Ovary (tissue), 3 donors: ENCODE measurements at regions not wholly inside any gene's neighbourhood (a gene's known extent, or its start where the extent isn't known, plus 50 kb on each side); places are given as distances from the start of the nearest gene placed in this dataset.

Experiments
- EP300 ChIP-seq: sonication (generic); formaldehyde crosslinking; IDR thresholded peaks from one replicate; pipeline ENCODE4 v1.6.1; 2017; ENCODE audit warnings: antibody characterized with exemption
- POLR2A ChIP-seq: fragments of 450-650 bp; IDR thresholded peaks from one replicate; pipeline ENCODE4 v1.6.1; 2017; ENCODE audit warnings: antibody characterized with exemption, mild to moderate bottlenecking, moderate library complexity
- TF ChIP-seq, protein P1 (sequence below), 3 donors: fragments of 450-650 bp in 2 of 3; fragments of 200-600 bp in 1 of 3; IDR thresholded peaks; one replicate each; pipeline versions ENCODE4 v1.5.1 to v1.8.0; 2016 to 2022; ENCODE audit warnings: antibody characterized with exemption in 3 of 3, mild to moderate bottlenecking in 1 of 3
- donor health status: DM: no; HTN: no; CAD: no.

DNA sequence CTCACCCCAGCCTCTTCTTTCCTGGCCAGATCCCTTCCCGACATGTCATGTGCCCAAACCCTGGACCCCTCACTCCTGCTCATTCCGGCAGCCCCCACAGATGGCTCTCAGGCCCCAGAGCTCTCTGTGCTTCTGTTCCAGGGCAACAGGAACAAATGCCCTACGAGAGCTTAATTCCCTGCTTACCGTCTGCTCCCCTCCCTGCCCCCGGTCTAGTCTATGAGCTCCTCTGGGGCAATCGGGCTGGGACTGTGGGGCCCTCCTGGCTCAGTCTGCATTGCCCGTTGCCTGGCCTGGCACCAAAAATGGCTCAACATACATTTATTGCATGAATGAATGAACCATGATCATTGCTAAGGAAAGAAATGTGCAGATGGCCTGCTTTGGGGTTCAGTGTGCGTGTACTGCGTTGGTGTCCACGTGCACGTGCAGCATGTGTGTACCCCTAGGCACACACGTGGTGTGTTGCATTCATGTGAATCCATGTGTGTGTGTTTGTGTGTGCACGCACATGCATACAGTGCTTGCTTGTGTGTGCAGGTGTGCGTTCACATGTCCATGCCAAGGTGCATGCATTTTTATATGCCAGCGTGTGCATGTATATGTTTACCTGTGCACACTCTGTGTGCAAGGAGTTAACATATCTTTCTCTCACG lies 201.2 kb upstream of the IER5L start:
- TF ChIP-seq, protein P1, sequence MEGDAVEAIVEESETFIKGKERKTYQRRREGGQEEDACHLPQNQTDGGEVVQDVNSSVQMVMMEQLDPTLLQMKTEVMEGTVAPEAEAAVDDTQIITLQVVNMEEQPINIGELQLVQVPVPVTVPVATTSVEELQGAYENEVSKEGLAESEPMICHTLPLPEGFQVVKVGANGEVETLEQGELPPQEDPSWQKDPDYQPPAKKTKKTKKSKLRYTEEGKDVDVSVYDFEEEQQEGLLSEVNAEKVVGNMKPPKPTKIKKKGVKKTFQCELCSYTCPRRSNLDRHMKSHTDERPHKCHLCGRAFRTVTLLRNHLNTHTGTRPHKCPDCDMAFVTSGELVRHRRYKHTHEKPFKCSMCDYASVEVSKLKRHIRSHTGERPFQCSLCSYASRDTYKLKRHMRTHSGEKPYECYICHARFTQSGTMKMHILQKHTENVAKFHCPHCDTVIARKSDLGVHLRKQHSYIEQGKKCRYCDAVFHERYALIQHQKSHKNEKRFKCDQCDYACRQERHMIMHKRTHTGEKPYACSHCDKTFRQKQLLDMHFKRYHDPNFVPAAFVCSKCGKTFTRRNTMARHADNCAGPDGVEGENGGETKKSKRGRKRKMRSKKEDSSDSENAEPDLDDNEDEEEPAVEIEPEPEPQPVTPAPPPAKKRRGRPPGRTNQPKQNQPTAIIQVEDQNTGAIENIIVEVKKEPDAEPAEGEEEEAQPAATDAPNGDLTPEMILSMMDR (IDR thresholded peaks at IDR 0.05) = no peak
- no peak for TF ChIP-seq POLR2A
- TF ChIP-seq EP300 = no peak
